Neural cell (in vitro differentiated cells): ENCODE measurements at regions not wholly inside any gene's neighbourhood (a gene's known extent, or its start where the extent isn't known, plus 50 kb on each side); places are given as distances from the start of the nearest gene placed in this dataset.
"Not testable (repeated sequence)": the region's sequence is repeated elsewhere in the genome, so short reads cannot be mapped to it uniquely, and the experiment has no call there.

Experiments used
- H2AFZ ChIP-seq: fragments of 200-600, 300-800 bp; sonication (generic), shearing (Covaris generic); 2 replicates; pipeline ENCODE4 v1.6.0; 2014; ENCODE audit warnings: low read depth, mild to moderate bottlenecking, antibody characterized with exemption, low read length, moderate library complexity
- H3F3A ChIP-seq: fragments of 200-600 bp; shearing (Covaris generic); 2 replicates; pipeline ENCODE4 v1.6.1; 2016; ENCODE audit warnings: mild to moderate bottlenecking, moderate library complexity, mixed read lengths, antibody characterized with exemption, low read length; ENCODE audit not compliant: insufficient read depth, poor library complexity, severe bottlenecking
- H3K27ac ChIP-seq: fragments of 200-600, 300-800 bp; sonication (generic), shearing (Covaris generic); 2 replicates; pipeline ENCODE4 v1.5.1; 2014; ENCODE audit warnings: mild to moderate bottlenecking, low read length, moderate library complexity
- H3K27me3 ChIP-seq: fragments of 300-800, 200-600 bp; sonication (generic), shearing (Covaris generic); 2 replicates; pipeline ENCODE4 v1.6.0; 2014; ENCODE audit warnings: mild to moderate bottlenecking, low read depth, low read length, moderate library complexity; ENCODE audit not compliant: insufficient read depth
- H3K36me3 ChIP-seq: fragments of 300-800, 200-600 bp; sonication (generic), shearing (Covaris generic); 2 replicates; pipeline ENCODE4 v1.5.1; 2014; ENCODE audit warnings: mild to moderate bottlenecking, antibody characterized with exemption, low read length, moderate library complexity; ENCODE audit not compliant: insufficient read depth
- H3K4me2 ChIP-seq: fragments of 300-800, 200-600 bp; sonication (generic), shearing (Covaris generic); 2 replicates; pipeline ENCODE4 v1.6.0; 2014; ENCODE audit warnings: mild to moderate bottlenecking, low read length
- H3K4me3 ChIP-seq: fragments of 300-800, 200-600 bp; sonication (generic), shearing (Covaris generic); 2 replicates; pipeline ENCODE4 v1.5.1; 2014; ENCODE audit warnings: mild to moderate bottlenecking, low read length, moderate library complexity
- H3K79me2 ChIP-seq: fragments of 200-600 bp; shearing (Covaris generic); replicated peaks from 2 replicates; pipeline ENCODE4 v1.6.0; 2014; ENCODE audit warnings: mild to moderate bottlenecking, low read length, moderate library complexity; ENCODE audit not compliant: insufficient read depth
- H3K9ac ChIP-seq: fragments of 300-800, 200-600 bp; sonication (generic), shearing (Covaris generic); 2 replicates; pipeline ENCODE4 v1.6.1; 2016; ENCODE audit warnings: mild to moderate bottlenecking, low read length, mixed read lengths
- H3K9me2 ChIP-seq: fragments of 200-600 bp; shearing (Covaris generic); 2 replicates; pipeline ENCODE4 v1.6.1; 2016; ENCODE audit warnings: mild to moderate bottlenecking, low read length, mixed read lengths; ENCODE audit not compliant: insufficient read depth
- H3K9me3 ChIP-seq: fragments of 200-600, 300-800 bp; sonication (generic), shearing (Covaris generic); 2 replicates; pipeline ENCODE4 v1.6.1; 2016; ENCODE audit warnings: mild to moderate bottlenecking, mixed run types, low read length, moderate library complexity, mixed read lengths
- H4K20me1 ChIP-seq: fragments of 200-600 bp; shearing (Covaris generic); 2 replicates; pipeline ENCODE4 v1.6.1; 2016; ENCODE audit warnings: mild to moderate bottlenecking, mixed run types; ENCODE audit not compliant: insufficient read depth
- EP300 ChIP-seq: fragments of 450-650 bp; conservative IDR thresholded peaks from 2 replicates; pipeline ENCODE4 v1.6.1; 2014; ENCODE audit warnings: antibody characterized with exemption, mild to moderate bottlenecking, moderate library complexity; ENCODE audit not compliant: poor library complexity, severe bottlenecking
- POLR2AphosphoS5 ChIP-seq: IDR thresholded peaks from 2 replicates; pipeline ENCODE4 v1.6.1; 2012

DNA sequence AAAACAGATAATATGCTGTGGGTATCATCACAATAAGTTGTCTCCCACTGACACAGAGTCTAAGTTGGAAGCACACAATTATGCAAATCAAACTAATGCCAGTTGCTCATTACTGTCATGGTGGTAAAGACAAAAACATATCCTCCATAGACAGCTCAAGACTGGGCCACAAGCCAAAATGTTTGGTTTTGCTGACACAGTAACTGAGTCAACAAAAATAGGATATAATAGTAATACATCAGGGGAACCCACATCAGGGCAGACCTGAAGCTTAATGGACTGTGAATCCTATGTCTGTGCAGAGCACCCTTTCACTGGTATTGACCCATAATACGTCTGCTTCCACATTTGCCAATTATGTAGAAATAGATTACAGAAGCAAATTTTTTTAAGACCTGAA, 597.8 kb downstream of the TTLL7 start:
- not testable (repeated sequence) for H3K27me3 ChIP-seq, H3K4me3 ChIP-seq, H2AFZ ChIP-seq, H3K9ac ChIP-seq, H3K9me3 ChIP-seq, H4K20me1 ChIP-seq, H3K9me2 ChIP-seq, H3K27ac ChIP-seq, H3K79me2 ChIP-seq, H3K4me2 ChIP-seq, H3F3A ChIP-seq, H3K36me3 ChIP-seq

DNA sequence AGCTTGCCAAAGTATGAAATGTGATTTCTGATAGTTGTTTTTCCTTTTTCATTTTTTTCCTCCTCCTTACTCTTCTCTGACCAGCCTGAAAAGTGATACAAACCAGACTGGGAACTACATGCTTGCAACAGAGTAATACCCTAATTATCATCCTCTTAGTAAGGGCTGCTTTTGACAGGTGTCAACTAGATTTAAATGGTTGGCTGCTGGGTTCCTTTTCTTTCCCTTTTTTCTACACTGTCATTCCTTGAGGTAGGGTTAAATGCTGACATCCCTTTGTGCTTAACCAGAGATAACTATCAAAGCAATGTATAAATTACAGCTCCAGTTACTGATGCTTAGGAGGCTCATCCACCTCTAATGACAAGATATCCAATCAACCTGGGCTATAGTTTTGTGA, 598.8 kb downstream of the TTLL7 start:
- H3K9me2 ChIP-seq, H3K79me2 ChIP-seq, H3K27me3 ChIP-seq, H3K27ac ChIP-seq, H3K9me3 ChIP-seq, H3K4me2 ChIP-seq, H4K20me1 ChIP-seq, H3F3A ChIP-seq, H2AFZ ChIP-seq, H3K36me3 ChIP-seq, H3K4me3 ChIP-seq, H3K9ac ChIP-seq: not testable (repeated sequence)
- TF ChIP-seq EP300: peak; percentile 94
- peak; percentile 56 for TF ChIP-seq POLR2AphosphoS5

DNA sequence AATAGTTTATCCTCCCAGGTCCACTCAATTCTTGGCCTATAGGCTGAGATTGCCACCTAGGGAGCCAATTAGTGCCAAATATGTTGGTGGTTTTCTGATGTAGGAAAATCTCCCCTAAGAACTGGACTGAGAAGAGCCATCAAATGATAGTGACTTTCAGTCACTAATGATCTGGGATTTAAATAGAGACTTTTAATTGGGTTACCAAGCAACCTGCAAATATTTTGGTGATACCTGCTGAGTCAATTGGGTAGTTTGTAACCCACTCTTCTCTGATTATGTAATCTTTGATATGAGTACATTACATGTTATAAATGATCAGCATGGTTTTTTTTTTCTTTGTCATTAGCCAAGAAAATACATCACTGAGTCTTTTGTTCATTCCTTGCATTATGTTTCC, 600.8 kb downstream of the TTLL7 start:
- H3F3A ChIP-seq, H3K27ac ChIP-seq, H3K9me2 ChIP-seq, H3K27me3 ChIP-seq, H3K9me3 ChIP-seq, H3K79me2 ChIP-seq, H3K4me3 ChIP-seq, H4K20me1 ChIP-seq, H2AFZ ChIP-seq, H3K9ac ChIP-seq, H3K36me3 ChIP-seq, H3K4me2 ChIP-seq: not testable (repeated sequence)

DNA sequence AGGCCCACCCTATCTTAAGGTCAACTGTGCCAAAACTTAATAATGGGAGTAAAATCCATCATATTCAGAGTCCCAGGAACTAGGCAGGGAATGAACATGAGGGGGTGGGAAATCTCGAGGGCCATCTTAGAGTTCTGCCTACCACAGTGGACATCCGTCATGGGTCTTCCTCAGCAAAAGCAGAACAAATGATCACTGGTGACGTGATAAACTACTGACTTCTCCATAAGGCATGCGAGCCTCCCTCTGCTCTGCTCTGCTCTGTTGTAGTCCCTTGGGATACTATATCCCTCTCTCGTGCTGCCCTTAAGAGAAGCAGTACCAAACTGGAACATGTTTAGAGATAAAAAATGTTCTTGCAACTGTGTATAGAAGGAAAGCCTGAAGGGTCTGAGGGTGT, 603.8 kb downstream of the TTLL7 start:
- not testable (repeated sequence) for H4K20me1 ChIP-seq, H3K9me2 ChIP-seq, H3K9ac ChIP-seq, H3K27me3 ChIP-seq, H3K27ac ChIP-seq, H3K36me3 ChIP-seq, H3K9me3 ChIP-seq, H3F3A ChIP-seq, H3K4me2 ChIP-seq, H2AFZ ChIP-seq, H3K79me2 ChIP-seq, H3K4me3 ChIP-seq

DNA sequence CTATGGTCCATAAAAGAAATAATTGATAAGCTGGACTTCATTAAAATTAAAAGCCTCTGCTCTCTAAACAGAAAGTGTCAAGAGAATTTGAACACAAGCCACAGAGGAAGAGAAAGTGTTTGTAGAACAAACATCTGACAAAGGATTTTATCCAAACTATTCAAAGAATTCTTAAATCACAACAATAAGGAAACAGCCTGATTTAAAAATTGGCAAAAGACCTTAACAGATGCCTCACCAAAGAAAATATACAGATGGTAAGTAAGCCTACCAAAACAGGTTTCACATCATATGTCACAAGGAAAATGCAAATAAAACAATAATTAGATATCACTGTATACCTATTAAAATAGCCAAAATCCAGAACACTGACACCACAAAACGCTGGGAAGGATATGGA, 612.0 kb downstream of the TTLL7 start:
- H3K27ac ChIP-seq, H3K9me2 ChIP-seq, H4K20me1 ChIP-seq, H3F3A ChIP-seq, H3K4me2 ChIP-seq, H3K9ac ChIP-seq, H3K36me3 ChIP-seq, H3K27me3 ChIP-seq, H3K9me3 ChIP-seq, H2AFZ ChIP-seq, H3K79me2 ChIP-seq, H3K4me3 ChIP-seq: not testable (repeated sequence)

DNA sequence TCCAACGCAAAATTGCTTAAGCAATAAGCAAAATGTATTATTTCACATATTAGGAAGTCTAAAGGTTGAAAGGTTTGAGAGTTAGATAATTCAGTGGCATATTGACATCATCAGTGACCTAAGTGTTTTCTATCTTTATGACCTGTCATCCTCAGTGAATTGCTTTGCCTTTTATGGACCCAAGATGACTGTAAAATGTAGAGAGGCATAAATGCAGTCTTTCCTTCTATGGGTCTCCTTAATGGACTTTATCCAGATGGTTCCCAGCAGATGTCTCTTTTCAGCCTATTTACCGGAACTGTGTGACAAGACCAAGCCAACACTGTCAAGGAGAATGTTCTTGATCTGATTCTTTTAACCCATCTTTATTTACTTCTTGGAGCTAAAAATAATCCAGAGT, 615.8 kb downstream of the TTLL7 start:
- H3K27me3 ChIP-seq: not testable (repeated sequence)

DNA sequence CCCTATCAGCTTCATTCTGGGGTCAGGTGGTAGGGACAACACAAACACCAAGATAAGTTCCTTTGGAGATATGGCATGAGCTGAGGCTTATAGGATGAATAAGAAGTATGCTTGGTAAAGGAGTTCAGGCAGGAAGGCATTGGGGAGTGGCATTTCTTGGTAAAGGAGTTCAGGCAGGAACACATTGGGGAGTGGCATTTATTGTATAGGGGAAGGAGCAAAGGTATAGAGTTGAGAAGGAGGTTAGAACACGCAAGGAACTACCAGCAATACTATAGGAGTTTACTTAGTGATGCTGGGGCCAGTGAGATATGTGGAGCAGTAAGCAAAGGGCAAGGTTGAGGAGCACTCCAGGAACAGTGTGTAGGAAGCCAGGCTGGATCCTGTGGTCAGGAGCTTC, 625.9 kb downstream of the TTLL7 start:
- H3K36me3 ChIP-seq, H3K4me3 ChIP-seq, H3K9me3 ChIP-seq, H3K9me2 ChIP-seq, H3K79me2 ChIP-seq, H3K4me2 ChIP-seq, H2AFZ ChIP-seq, H3K27me3 ChIP-seq, H3F3A ChIP-seq, H3K27ac ChIP-seq, H4K20me1 ChIP-seq, H3K9ac ChIP-seq: not testable (repeated sequence)

More for the DNA sequence above, 615.8 kb downstream of the TTLL7 start:
- H2AFZ ChIP-seq, H3K4me2 ChIP-seq, H3F3A ChIP-seq, H3K9me2 ChIP-seq, H3K36me3 ChIP-seq, H3K9ac ChIP-seq, H3K9me3 ChIP-seq, H3K79me2 ChIP-seq, H3K4me3 ChIP-seq, H4K20me1 ChIP-seq, H3K27ac ChIP-seq: not testable (repeated sequence)
